LNCAP (cell line): ENCODE measurements at regions not wholly inside any gene's neighbourhood (a gene's known extent, or its start where the extent isn't known, plus 50 kb on each side); places are given as distances from the start of the nearest gene placed in this dataset.

ENCODE experiments used
- TF ChIP-seq, protein P1 (sequence below): fragments of 450-650 bp; IDR thresholded peaks from 2 replicates; pipeline ENCODE4 v1.5.1; 2017; ENCODE audit warnings: mild to moderate bottlenecking

DNA sequence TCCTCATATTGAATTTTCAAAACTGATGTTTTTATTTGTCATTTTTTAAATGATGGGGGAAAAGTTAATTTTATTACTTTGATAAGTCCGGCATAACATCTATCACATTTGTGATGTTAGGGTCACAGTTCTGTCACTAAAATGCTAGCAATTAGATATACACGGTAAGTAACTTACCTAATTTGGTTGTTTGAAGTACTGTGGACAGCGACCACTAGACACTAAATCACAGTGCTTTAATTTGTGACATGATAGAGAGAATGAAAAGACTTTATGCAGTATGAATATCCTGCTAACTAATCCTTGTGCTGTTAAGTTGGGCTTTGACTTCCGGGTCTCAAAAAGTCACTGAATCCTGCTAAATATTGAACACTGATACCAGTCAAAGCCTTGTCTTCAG lies 857.3 kb upstream of the KCND2 start:
- TF ChIP-seq, protein P1, sequence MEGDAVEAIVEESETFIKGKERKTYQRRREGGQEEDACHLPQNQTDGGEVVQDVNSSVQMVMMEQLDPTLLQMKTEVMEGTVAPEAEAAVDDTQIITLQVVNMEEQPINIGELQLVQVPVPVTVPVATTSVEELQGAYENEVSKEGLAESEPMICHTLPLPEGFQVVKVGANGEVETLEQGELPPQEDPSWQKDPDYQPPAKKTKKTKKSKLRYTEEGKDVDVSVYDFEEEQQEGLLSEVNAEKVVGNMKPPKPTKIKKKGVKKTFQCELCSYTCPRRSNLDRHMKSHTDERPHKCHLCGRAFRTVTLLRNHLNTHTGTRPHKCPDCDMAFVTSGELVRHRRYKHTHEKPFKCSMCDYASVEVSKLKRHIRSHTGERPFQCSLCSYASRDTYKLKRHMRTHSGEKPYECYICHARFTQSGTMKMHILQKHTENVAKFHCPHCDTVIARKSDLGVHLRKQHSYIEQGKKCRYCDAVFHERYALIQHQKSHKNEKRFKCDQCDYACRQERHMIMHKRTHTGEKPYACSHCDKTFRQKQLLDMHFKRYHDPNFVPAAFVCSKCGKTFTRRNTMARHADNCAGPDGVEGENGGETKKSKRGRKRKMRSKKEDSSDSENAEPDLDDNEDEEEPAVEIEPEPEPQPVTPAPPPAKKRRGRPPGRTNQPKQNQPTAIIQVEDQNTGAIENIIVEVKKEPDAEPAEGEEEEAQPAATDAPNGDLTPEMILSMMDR = no peak

DNA sequence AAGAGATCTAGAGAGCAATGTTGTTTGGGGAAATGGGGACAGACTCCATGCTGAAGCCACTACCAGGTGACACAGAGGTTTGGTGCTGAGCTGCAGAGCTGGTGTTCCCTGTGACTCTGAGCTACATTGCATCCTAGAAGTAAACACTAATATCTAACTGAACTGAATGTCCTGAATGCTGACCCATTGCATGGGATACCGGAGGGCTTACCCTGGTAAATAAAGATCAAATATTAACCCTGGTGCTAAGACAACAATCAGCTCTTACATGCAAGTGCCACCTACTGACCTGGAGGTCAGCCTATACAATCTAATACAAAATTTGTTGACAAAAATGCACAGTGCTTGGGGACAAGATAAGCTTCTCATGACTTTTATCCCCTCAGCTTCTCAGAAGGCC lies 851.3 kb upstream of the KCND2 start:
- TF ChIP-seq, protein P1 = no peak

DNA sequence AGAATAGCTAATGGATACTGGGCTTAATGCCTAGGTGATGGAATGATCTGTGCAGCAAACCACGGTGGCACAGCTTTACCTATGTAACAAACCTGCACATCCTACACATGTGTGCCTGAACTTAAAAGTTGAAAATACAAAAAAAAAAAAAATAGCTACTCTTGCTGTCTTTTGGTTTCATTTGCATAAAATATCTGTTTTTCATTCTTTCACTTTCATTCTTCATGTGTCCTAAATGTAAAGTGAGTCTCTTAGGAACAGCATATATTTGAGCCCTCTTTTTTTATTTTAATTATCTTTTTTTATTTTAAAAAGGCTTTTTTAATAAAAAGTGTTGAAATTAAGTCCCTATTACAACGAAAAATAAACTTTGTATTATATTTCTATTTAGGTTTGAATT lies 836.1 kb upstream of the KCND2 start:
- TF ChIP-seq, protein P1 = no peak

DNA sequence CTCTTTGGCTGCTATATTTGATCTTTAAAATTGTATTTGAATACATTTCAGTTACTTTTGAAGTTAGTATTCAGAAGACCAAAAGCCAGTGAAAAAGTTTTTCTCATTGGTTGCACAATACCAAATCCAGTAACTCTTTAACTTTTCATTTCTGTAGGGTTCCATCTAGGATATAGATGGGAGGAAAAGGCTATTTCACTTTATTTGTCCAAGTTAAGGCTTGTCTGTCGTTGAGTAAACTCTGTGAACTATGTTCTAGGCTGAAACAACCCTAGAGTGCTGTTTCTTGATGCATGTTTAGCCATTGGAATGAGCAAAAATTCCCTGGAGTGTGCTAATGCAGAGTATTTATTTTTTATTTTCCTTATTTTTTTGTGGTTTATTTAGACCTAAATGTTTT lies 834.7 kb upstream of the KCND2 start:
- TF ChIP-seq, protein P1 = no peak

DNA sequence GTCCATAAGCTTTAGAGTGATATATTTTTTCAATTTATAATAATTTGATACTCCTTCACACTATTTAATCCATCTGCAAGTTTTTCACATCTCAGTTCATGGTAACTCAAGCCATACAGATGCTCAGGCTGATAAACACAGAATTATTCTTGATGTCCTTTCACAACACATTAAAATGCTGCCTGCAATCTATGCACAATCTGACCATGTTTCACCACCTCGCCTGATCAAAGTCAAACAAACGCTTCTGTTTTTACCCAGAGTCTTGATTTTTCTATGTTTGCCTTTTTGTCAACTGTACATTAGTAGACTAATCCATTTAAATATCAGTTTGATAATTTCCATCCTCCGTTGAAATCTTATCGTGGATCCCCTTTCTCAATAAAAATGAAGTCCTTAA lies 833.8 kb upstream of the KCND2 start:
- TF ChIP-seq, protein P1 = no peak

DNA sequence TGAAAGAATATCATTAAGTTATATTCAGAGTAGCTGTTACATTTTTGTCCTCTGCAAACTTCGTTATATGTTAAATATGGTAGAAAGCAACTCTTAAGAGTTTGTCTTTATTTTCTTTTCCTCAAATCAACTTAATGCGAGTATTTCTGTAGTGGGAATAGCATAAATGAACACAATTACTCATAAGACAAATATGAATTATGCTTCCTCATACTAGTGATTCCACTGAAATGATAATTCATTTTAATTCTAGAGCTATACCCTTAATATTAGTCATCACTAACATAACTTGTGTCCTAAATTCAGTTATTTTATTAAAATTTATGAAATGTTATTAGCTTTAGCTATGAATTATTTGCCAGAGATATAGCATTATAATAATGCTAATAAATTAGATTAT lies 820.6 kb upstream of the KCND2 start:
- TF ChIP-seq, protein P1 = no peak

DNA sequence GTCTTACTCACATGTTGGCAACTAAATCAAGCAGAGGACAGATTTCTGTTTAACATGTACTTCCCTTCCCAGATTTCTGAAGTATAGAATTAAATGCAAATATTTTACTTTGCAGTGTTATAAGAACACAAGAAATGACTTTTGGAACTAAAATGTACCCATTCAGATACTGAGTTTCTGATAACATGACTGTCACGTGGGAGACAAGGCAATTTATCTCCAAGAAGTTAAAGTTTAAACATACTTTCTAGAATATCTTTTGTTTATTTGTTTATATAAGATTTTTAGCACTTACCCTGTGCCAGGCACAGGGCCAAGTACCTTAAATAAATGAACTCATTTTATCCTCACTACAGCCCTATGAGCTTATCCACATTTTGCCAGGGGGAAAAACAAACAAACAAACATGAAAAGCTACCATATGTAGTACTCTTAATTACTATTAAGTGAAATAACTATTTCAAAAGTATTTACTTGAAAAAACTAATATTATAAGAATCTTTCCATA lies 807.1 kb upstream of the KCND2 start:
- TF ChIP-seq, protein P1 = no peak

DNA sequence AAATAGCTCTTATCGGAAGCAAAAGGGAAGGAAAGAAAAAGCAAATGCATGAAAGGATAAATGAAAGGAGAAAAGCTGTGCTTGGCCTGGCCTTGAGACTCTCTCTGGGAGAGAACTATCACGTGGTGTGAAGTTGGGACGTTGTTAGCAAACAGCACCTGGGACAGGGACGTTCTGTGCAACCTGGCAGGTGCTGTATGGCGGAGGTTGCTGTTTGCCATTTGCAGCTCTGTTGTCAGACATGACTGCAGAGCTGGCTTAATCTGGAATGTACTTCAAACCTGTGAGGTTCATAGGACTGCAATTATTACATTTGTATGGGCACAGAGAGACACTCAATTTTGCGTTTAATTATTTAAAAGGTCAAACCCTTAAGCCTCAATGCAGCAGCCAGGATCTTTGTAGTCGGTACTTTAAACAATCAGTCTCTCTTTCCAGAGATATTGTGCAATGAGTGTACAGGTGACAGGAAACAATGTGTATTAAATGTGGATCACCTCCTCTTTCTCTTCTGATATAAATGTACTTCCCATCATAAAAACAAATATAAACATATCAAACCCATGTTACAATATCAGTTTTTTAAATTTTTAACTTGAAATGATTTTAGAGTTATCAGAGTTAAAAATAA lies 800.5 kb upstream of the KCND2 start:
- TF ChIP-seq, protein P1 = no peak
